Umbilical cord (tissue), 1 donor: ENCODE measurements at regions not wholly inside any gene's neighbourhood (a gene's known extent, or its start where the extent isn't known, plus 50 kb on each side); places are given as distances from the start of the nearest gene placed in this dataset.

ENCODE experiments used
- DNase-seq: peaks from one replicate; pipeline ENCODE4 v3.0.0-alpha.2; 2015; ENCODE audit warnings: low spot score

DNA sequence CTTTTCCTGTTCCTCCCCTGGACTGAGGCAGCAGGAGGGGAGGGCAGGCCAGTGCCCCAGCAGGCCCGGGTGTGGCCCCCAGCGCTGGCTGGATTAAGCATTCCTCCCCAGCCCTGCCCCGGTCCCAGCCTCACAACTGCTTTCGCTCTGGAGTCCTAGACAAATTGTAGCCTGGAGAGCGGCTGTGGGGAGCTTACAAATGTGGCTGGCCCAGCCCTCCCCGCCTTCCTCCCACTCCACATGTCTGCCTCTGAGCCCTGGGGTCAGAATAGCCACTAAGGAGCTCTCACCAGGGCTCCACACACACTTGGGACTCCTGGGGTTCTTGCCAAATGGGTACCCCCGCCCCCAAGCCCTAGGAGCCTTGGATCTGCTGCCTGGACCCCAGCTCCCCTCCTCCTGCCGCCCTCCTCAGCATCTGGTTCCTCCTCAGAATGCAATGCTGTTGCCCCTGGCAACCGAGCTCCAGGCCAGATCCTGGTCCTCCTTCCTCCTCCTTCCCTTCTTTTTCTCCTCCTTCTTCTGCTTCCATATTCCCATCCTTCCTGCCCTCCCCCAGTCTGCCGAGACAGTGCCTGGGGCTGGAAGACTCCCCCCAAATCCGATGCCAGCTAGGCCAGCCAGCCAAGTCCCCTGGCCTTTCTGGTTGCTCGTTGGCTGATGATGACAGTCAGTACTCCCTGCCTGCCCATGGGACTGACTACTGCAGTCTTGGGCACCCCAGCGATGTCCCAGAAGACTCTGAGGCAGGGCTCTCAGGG, 91.1 kb downstream of the LINGO1 start:
- DNase-seq: peak; percentile 94

DNA sequence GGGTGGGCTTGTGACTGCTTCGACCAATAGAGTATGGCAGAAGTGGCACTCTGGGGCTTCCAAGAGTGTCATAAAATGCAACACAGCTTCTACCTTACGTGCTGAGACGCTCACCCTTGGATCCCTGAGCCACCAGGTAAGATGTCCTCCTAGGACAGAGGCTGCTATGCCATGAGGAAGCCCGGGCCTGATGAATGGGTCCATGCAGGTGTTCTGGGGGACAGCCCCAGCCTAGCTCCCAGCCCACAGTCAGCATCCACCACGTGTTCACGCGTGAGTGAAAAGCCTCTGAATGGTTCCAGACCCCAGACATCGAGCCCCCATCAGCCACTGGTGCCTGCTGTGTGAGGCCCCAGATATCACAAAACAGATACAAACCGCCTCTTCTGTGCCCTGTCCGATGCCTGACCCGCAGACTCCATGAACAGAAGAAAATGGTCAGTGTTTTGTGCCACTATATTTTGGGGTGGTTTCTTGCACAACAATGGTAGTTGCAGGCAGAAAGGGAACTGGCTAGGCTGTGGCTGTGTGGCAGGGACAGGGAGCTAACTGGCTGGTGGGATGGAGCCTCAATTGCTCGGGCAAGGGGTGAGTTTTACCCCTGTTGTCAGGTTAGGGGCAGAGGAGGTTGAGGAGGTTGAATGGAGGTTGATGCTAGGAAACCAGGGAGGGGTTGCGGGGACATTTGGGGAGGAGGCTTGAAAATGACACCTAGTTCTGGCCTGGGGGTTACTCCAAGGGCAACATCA, 92.2 kb downstream of the LINGO1 start:
- DNase-seq: no peak

DNA sequence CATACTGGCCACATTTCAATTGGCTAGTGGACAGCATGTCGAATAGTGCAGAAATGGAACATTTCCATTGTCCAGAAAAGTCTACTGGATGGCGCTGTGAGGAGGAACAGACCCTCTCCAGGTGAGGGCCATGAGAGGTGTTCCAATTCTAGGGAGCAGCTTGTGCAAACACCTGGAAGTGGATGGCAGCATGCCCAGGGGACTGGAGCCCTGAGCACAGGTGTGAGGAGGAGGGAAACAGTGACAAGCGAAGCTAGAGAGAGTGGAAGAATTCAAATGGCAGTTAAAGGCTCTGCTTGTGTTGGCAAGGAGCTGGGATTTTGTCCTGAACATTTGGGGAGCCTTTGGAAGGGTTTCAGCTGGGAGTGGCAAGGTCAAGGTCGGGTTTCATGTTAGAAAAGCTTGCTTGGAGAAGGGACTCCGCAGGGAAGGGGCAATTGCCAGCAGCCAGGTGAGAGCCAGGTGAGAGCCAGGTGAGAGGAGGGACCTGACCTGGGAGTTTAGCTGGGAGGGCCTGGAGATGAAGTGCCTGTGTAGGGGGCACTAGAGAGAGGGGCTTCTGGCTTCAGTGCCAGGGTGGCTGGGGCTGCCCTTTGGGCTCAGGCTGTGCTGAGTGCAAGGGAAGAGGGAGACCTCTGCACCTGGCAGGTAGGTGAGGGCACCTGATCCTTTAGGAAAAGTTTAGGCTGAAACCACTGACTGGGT, 93.8 kb downstream of the LINGO1 start:
- DNase-seq: no peak

DNA sequence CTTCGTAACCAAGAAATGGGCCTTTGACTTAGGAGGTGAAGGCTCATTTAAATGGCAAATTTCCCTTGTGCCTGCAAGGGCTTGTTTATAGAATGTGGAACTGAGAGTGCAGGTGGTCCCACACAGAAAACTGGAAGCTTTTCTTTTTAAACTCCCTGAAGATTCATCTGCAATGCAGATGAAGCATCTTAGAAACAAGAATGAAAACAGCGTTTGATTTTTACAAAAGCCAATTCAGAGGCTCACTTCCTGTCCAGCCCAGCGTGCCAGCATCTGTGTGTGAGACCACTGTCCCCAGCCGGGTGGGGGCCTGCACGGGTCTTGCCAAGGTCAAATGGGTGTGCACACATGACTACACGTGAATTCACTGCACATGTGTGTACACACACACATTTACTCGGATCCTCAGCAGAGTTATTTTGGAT, 94.7 kb downstream of the LINGO1 start:
- no peak for DNase-seq

DNA sequence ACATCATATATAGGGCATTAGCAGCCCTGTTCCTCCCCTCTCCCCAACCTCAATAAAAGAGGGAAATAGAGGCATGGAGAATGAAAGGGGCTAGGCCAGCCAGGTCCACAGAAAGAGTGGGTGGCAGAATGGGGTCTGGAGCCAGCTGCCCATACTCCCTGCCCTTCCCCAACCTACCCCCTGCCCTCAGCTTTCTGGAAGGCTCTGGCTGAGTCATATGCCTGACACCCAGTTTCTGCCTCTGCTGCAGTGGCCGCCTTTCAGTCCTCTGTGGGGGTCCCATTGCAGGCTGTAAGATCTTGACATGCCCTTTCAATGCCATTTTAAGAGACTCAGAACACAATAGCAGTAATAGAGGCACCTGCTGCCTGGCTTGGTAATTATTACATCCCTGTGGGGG, 95.7 kb downstream of the LINGO1 start:
- no peak for DNase-seq

DNA sequence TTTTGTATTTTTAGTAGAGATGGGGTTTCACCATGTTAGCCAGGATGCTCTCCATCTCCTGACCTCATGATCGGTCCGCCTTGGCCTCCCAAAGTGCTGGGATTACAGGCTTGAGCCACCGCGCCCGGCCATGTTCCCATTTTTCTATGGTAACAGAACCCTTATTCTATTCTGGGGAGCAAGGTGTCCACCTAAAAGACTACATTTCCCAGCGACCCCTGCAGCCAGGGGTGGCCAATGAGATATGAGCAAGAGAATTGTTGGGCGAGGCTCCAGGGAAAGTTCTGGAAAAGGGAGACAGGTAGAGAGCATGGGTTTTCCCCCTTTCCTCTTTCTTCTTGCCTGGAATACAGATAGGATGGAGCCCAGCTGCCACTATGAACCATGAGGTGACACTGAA, 96.9 kb downstream of the LINGO1 start:
- DNase-seq: no peak
